WTC11 (cell line): ENCODE measurements at regions not wholly inside any gene's neighbourhood (a gene's known extent, or its start where the extent isn't known, plus 50 kb on each side); places are given as distances from the start of the nearest gene placed in this dataset.

Experiments
- CBFB ChIP-seq: sonication (generic); formaldehyde crosslinking; IDR thresholded peaks from 2 replicates; pipeline ENCODE4 v1.8.1; 2022; ENCODE audit warnings: mild to moderate bottlenecking, low read depth, missing genetic modification reagents
- CTCF ChIP-seq: fragments of 200-600 bp; IDR thresholded peaks from 2 replicates; pipeline ENCODE4 v1.8.0; 2022; ENCODE audit warnings: antibody characterized with exemption
- JUN ChIP-seq: sonication (generic); formaldehyde crosslinking; IDR thresholded peaks from 2 replicates; pipeline ENCODE4 v1.8.0; 2023; ENCODE audit warnings: mild to moderate bottlenecking, missing genetic modification reagents
- MAX ChIP-seq: sonication (generic); formaldehyde crosslinking; IDR thresholded peaks from 2 replicates; pipeline ENCODE4 v1.8.0; 2022; ENCODE audit warnings: mild to moderate bottlenecking, missing genetic modification reagents
- NFE2L1 ChIP-seq: sonication (generic); formaldehyde crosslinking; IDR thresholded peaks from 2 replicates; pipeline ENCODE4 v1.8.1; 2023; ENCODE audit warnings: missing genetic modification reagents
- RELA ChIP-seq: sonication (generic); formaldehyde crosslinking; IDR thresholded peaks from 2 replicates; pipeline ENCODE4 v1.8.1; 2022; ENCODE audit warnings: missing genetic modification reagents, mild to moderate bottlenecking, borderline replicate concordance
- USF1 ChIP-seq: sonication (generic); formaldehyde crosslinking; IDR thresholded peaks from 2 replicates; pipeline ENCODE4 v1.8.0; 2022; ENCODE audit warnings: mild to moderate bottlenecking, missing genetic modification reagents
- ZNF263 ChIP-seq: sonication (generic); formaldehyde crosslinking; IDR thresholded peaks from 2 replicates; pipeline ENCODE4 v1.8.1; 2022; ENCODE audit warnings: low read depth, mild to moderate bottlenecking, moderate library complexity, missing genetic modification reagents
- ZNF416 ChIP-seq: fragments of 250-450 bp; sonication (Bioruptor Pico); IDR thresholded peaks from 2 replicates; pipeline ENCODE4 v1.9.0; 2021; ENCODE audit warnings: mild to moderate bottlenecking, inconsistent platforms
- ZNF425 ChIP-seq: fragments of 250-450 bp; sonication (Bioruptor Pico); conservative IDR thresholded peaks from 2 replicates; pipeline ENCODE4 v1.9.0; 2021; ENCODE audit warnings: mild to moderate bottlenecking

GRCh38 chr3:118400086-118400485, 634.6 kb downstream of the IGSF11 start:
- no peak for TF ChIP-seq ZNF416 (CRISPR knock-in tag)
- TF ChIP-seq NFE2L1 (CRISPR knock-in tag) = no peak
- no peak for TF ChIP-seq ZNF263 (CRISPR knock-in tag)
- TF ChIP-seq CTCF = no peak
- no peak for TF ChIP-seq ZNF425 (CRISPR knock-in tag)
- TF ChIP-seq RELA = no peak
- no peak for TF ChIP-seq MAX (CRISPR knock-in tag)
- TF ChIP-seq USF1 (CRISPR knock-in tag) = no peak
- TF ChIP-seq CBFB (CRISPR knock-in tag) = no peak
- no peak for TF ChIP-seq JUN (CRISPR knock-in tag)
